KMS-11 (cell line): ENCODE measurements at regions not wholly inside any gene's neighbourhood (a gene's known extent, or its start where the extent isn't known, plus 50 kb on each side); places are given as distances from the start of the nearest gene placed in this dataset.

Source experiments
- H2AFZ ChIP-seq: fragments of 200-600 bp; sonication (generic); 2 replicates; pipeline ENCODE4 v1.6.1; 2016; ENCODE audit warnings: antibody characterized with exemption, mixed run types, low read depth
- H3K27ac ChIP-seq: fragments of 200-600 bp; sonication (generic); 2 replicates; pipeline ENCODE4 v1.6.1; 2016; ENCODE audit warnings: mild to moderate bottlenecking, mixed run types
- H3K27me3 ChIP-seq: fragments of 200-600 bp; sonication (generic); 2 replicates; pipeline ENCODE4 v1.6.1; 2017; ENCODE audit warnings: mild to moderate bottlenecking, low read depth, mixed run types, moderate library complexity; ENCODE audit not compliant: insufficient read depth
- H3K36me3 ChIP-seq: fragments of 200-600 bp; sonication (generic); 2 replicates; pipeline ENCODE4 v1.6.1; 2017; ENCODE audit warnings: mild to moderate bottlenecking, mixed run types; ENCODE audit not compliant: insufficient read depth
- H3K4me1 ChIP-seq: fragments of 200-600 bp; sonication (generic); 2 replicates; pipeline ENCODE4 v1.6.1; 2016; ENCODE audit warnings: mild to moderate bottlenecking, low read depth, mixed run types; ENCODE audit not compliant: poor library complexity, severe bottlenecking
- H3K4me2 ChIP-seq: fragments of 200-600 bp; sonication (generic); 2 replicates; pipeline ENCODE4 v1.7.0; 2016; ENCODE audit warnings: mild to moderate bottlenecking, mixed run types
- H3K4me3 ChIP-seq: fragments of 200-600 bp; sonication (generic); IDR thresholded peaks from 2 replicates; pipeline ENCODE4 v1.6.1; 2017; ENCODE audit warnings: low read depth, low read length, mixed read lengths; ENCODE audit not compliant: insufficient read depth
- H3K79me2 ChIP-seq: fragments of 200-600 bp; sonication (generic); 2 replicates; pipeline ENCODE4 v1.6.1; 2016; ENCODE audit warnings: low read depth, mixed run types; ENCODE audit not compliant: insufficient read depth
- H3K9ac ChIP-seq: fragments of 200-600 bp; sonication (generic); 2 replicates; pipeline ENCODE4 v1.6.1; 2016; ENCODE audit warnings: mild to moderate bottlenecking, mixed run types
- H4K20me1 ChIP-seq: fragments of 200-600 bp; sonication (generic); 2 replicates; pipeline ENCODE4 v1.6.1; 2016; ENCODE audit warnings: mild to moderate bottlenecking, mixed run types; ENCODE audit not compliant: insufficient read depth
- TF ChIP-seq, protein P1 (sequence below): fragments of 200-600 bp; sonication (generic); conservative IDR thresholded peaks from 2 replicates; pipeline ENCODE4 v1.6.1; 2017; ENCODE audit warnings: low read depth, mild to moderate bottlenecking, antibody characterized with exemption, low read length, moderate library complexity, mixed read lengths

GRCh38 chr7:9283246-9283645, 849.8 kb downstream of the NXPH1 start:
- TF ChIP-seq, protein P1, sequence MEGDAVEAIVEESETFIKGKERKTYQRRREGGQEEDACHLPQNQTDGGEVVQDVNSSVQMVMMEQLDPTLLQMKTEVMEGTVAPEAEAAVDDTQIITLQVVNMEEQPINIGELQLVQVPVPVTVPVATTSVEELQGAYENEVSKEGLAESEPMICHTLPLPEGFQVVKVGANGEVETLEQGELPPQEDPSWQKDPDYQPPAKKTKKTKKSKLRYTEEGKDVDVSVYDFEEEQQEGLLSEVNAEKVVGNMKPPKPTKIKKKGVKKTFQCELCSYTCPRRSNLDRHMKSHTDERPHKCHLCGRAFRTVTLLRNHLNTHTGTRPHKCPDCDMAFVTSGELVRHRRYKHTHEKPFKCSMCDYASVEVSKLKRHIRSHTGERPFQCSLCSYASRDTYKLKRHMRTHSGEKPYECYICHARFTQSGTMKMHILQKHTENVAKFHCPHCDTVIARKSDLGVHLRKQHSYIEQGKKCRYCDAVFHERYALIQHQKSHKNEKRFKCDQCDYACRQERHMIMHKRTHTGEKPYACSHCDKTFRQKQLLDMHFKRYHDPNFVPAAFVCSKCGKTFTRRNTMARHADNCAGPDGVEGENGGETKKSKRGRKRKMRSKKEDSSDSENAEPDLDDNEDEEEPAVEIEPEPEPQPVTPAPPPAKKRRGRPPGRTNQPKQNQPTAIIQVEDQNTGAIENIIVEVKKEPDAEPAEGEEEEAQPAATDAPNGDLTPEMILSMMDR: no peak
- H3K36me3 ChIP-seq: no peaks in the 10 kb centered on the region
- H3K4me3 ChIP-seq: no peak overlapping the region
- H3K4me1 ChIP-seq: no peaks in the 10 kb centered on the region
- no peaks in the 10 kb centered on the region for H3K27me3 ChIP-seq
- H2AFZ ChIP-seq: no peak overlapping the region
- no peaks in the 10 kb centered on the region for H3K79me2 ChIP-seq
- H3K4me2 ChIP-seq: no peak overlapping the region
- no peak overlapping the region for H3K27ac ChIP-seq
- no peaks in the 10 kb centered on the region for H4K20me1 ChIP-seq
- H3K9ac ChIP-seq: no peak overlapping the region

DNA sequence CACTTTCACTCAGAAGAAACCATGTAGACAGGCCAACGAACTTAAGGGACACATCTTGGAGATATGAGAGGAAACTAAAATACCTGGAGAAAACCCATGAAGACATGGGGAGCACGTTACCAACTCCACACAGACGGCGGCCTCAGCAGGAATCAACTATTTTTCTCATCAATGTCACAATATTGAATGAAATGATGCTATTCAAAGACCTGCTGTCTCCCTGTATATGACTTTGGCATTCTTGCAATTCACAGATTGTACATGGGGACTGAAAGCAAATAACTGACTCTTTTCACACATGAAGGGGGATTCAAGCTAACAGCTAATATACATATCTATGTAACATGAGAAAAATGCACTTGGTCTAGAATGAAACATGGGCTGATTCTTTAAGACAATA, 869.0 kb downstream of the NXPH1 start:
- Histone ChIP-seq H4K20me1 (no peaks in the 10 kb centered on the region), H3K36me3 (no peaks in the 10 kb centered on the region), H3K27me3 (no peaks in the 10 kb centered on the region), H3K4me2 (no peak overlapping the region), H3K79me2 (no peaks in the 10 kb centered on the region), H3K9ac (no peak overlapping the region), H3K4me3 (no peak overlapping the region), H3K4me1 (no peaks in the 10 kb centered on the region), H2AFZ (no peak overlapping the region), H3K27ac (no peak overlapping the region)
- TF ChIP-seq, protein P1: no peak

DNA sequence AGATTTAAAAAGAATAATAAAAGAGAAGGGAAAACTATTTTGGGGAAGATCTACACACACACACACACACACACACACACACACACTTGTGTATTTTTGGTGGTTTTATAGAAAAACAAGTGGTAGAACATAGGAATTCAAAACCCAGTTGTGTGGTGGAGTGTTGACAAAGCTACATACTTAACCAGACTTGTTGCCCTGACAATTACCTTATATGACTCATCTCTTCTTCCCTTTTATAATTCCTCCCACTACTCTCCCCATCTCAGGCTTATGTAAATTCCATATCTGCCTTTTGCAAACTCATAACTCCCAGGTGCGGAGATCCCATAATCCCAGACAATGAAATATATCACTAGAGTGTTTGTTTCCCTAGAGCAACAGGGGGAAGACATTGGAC, 873.7 kb downstream of the NXPH1 start:
- TF ChIP-seq, protein P1: no peak
- no peaks in the 10 kb centered on the region for H3K36me3 ChIP-seq
- no peaks in the 10 kb centered on the region for H3K79me2 ChIP-seq
- H3K27me3 ChIP-seq: no peaks in the 10 kb centered on the region
- H4K20me1 ChIP-seq: no peaks in the 10 kb centered on the region
- no peak overlapping the region for H3K9ac ChIP-seq
- H3K4me3 ChIP-seq: no peak overlapping the region
- H3K27ac ChIP-seq: no peak overlapping the region
- H3K4me1 ChIP-seq: no peaks in the 10 kb centered on the region
- no peak overlapping the region for H3K4me2 ChIP-seq
- H2AFZ ChIP-seq: no peak overlapping the region

- H3K27ac ChIP-seq: no peak overlapping the region
Measured at GRCh38 chr7:9324513-9324912, 891.1 kb downstream of the NXPH1 start.

More at GRCh38 chr7:9324513-9324912, 891.1 kb downstream of the NXPH1 start:
- no peaks in the 10 kb centered on the region for H3K79me2 ChIP-seq
- H3K9ac ChIP-seq: no peak overlapping the region
- no peak overlapping the region for H2AFZ ChIP-seq
- no peaks in the 10 kb centered on the region for H3K4me1 ChIP-seq
- TF ChIP-seq, protein P1: no peak
- H3K4me3 ChIP-seq: no peak overlapping the region
- no peaks in the 10 kb centered on the region for H3K36me3 ChIP-seq
- H3K4me2 ChIP-seq: no peak overlapping the region
- H3K27me3 ChIP-seq: no peaks in the 10 kb centered on the region
- no peaks in the 10 kb centered on the region for H4K20me1 ChIP-seq
